GM23338 (cell line): ENCODE measurements at regions not wholly inside any gene's neighbourhood (a gene's known extent, or its start where the extent isn't known, plus 50 kb on each side); places are given as distances from the start of the nearest gene placed in this dataset.

Source experiments
- CREB1 ChIP-seq: fragments of 250-450 bp; sonication (Bioruptor Pico); IDR thresholded peaks from 2 replicates; pipeline ENCODE4 v1.5.0; 2020; ENCODE audit warnings: low read depth, mild to moderate bottlenecking, moderate library complexity
- CTCF ChIP-seq, 2 experiments: fragments of 200-600 bp in 1 of 2; sonication (generic) in 1 of 2; conservative IDR thresholded peaks; 2 replicates each; pipeline versions ENCODE4 v1.5.1 to v1.6.1; 2016 to 2017; ENCODE audit warnings: antibody characterized with exemption in 2 of 2, low read depth in 2 of 2, mild to moderate bottlenecking in 2 of 2, moderate library complexity in 1 of 2
- ETS1 ChIP-seq: IDR thresholded peaks from 2 replicates; pipeline ENCODE4 v1.6.1; 2016; ENCODE audit warnings: antibody characterized with exemption
- EZH2 ChIP-seq: fragments of 200-600 bp; sonication (generic); IDR thresholded peaks from one replicate; pipeline ENCODE4 v1.8.0; 2017; ENCODE audit warnings: antibody characterized with exemption, mild to moderate bottlenecking, low read depth; ENCODE audit not compliant: unreplicated experiment
- EZH2phosphoT487 ChIP-seq: fragments of 200-600 bp; sonication (generic); IDR thresholded peaks from one replicate; pipeline ENCODE4 v1.8.1; 2018; ENCODE audit warnings: antibody characterized with exemption; ENCODE audit not compliant: unreplicated experiment
- JUNB ChIP-seq: IDR thresholded peaks from one replicate; pipeline ENCODE4 v1.6.1; 2016; ENCODE audit warnings: antibody characterized with exemption; ENCODE audit not compliant: unreplicated experiment
- POLR2AphosphoS5 ChIP-seq: IDR thresholded peaks from 2 replicates; pipeline ENCODE4 v1.6.1; 2016; ENCODE audit warnings: antibody characterized with exemption, low read depth
- REST ChIP-seq: IDR thresholded peaks from one replicate; pipeline ENCODE4 v1.6.1; 2018; ENCODE audit warnings: antibody characterized with exemption; ENCODE audit not compliant: unreplicated experiment
- STAT1 ChIP-seq: IDR thresholded peaks from one replicate; pipeline ENCODE4 v1.6.1; 2016; ENCODE audit warnings: antibody characterized with exemption; ENCODE audit not compliant: unreplicated experiment
- ZNF114 ChIP-seq: fragments of 250-450 bp; sonication (Bioruptor Pico); IDR thresholded peaks from 2 replicates; pipeline ENCODE4 v1.5.0; 2020; ENCODE audit warnings: mild to moderate bottlenecking, moderate library complexity
- ZNF331 ChIP-seq: fragments of 250-450 bp; sonication (Bioruptor Pico); IDR thresholded peaks from 2 replicates; pipeline ENCODE4 v1.5.0; 2020; ENCODE audit warnings: low read depth, mild to moderate bottlenecking, moderate library complexity

GRCh38 chr12:58030566-58031279 lies 89.4 kb downstream of the ATP23 start:
- TF ChIP-seq EZH2: no peak
- no peak for TF ChIP-seq CTCF (conservative IDR thresholded peaks at IDR 0.05; ENCODE audit: low read depth in 2 of 2)
- TF ChIP-seq POLR2AphosphoS5: no peak
- no peak for TF ChIP-seq REST
- no peak for TF ChIP-seq EZH2phosphoT487
- no peak for TF ChIP-seq JUNB
- no peak for TF ChIP-seq CREB1 (CRISPR knock-in tag)
- TF ChIP-seq ZNF331 (CRISPR knock-in tag): no peak
- no peak for TF ChIP-seq STAT1
- no peak for TF ChIP-seq ETS1
- no peak for TF ChIP-seq ZNF114
